H9 (cell line): ENCODE measurements at regions not wholly inside any gene's neighbourhood (a gene's known extent, or its start where the extent isn't known, plus 50 kb on each side); places are given as distances from the start of the nearest gene placed in this dataset.

Source experiments
- DNase-seq: peaks from one replicate; pipeline ENCODE4 v3.0.0-alpha.2; 2017
- H2AFZ ChIP-seq: one replicate; pipeline ENCODE4 v1.6.1; 2013; ENCODE audit warnings: mild to moderate bottlenecking, low read length, control low read depth, moderate library complexity
- H2AK5ac ChIP-seq: 2 replicates; pipeline ENCODE4 v1.6.1; 2013; ENCODE audit warnings: low read length, control low read depth, mixed read lengths; ENCODE audit not compliant: insufficient read length
- H2BK120ac ChIP-seq: one replicate; pipeline ENCODE4 v1.6.1; 2013; ENCODE audit warnings: low read depth, mild to moderate bottlenecking, low read length, control low read depth, inconsistent platforms; ENCODE audit not compliant: poor library complexity, severe bottlenecking
- H2BK12ac ChIP-seq: 2 replicates; pipeline ENCODE4 v1.6.1; 2013; ENCODE audit warnings: low read length, control low read depth, mixed read lengths, low read depth; ENCODE audit not compliant: insufficient read length
- H2BK15ac ChIP-seq: 2 replicates; pipeline ENCODE4 v1.6.1; 2013; ENCODE audit warnings: low read depth, low read length, control low read depth
- H2BK20ac ChIP-seq: one replicate; pipeline ENCODE4 v1.6.1; 2013; ENCODE audit warnings: low read depth, mild to moderate bottlenecking, low read length, control low read depth, inconsistent platforms; ENCODE audit not compliant: poor library complexity, severe bottlenecking
- H2BK5ac ChIP-seq: 2 replicates; pipeline ENCODE4 v1.6.1; 2013; ENCODE audit warnings: low read length, control low read depth, mixed read lengths; ENCODE audit not compliant: insufficient read length
- H3K14ac ChIP-seq: 2 replicates; pipeline ENCODE4 v1.6.1; 2013; ENCODE audit warnings: low read length, control low read depth; ENCODE audit not compliant: insufficient read depth
- H3K18ac ChIP-seq: 2 replicates; pipeline ENCODE4 v1.6.1; 2013; ENCODE audit warnings: low read depth, mild to moderate bottlenecking, mixed read lengths, low read length, control low read depth; ENCODE audit not compliant: insufficient read length
- H3K23ac ChIP-seq: 2 replicates; pipeline ENCODE4 v1.6.1; 2013; ENCODE audit warnings: low read length, control low read depth, mixed read lengths, low read depth; ENCODE audit not compliant: insufficient read length
- H3K23me2 ChIP-seq: 2 replicates; pipeline ENCODE4 v1.6.1; 2013; ENCODE audit warnings: low read depth, mild to moderate bottlenecking, mixed read lengths, low read length, control low read depth; ENCODE audit not compliant: insufficient read length, poor library complexity, severe bottlenecking
- H3K27ac ChIP-seq: 2 replicates; pipeline ENCODE4 v1.5.1; 2013; ENCODE audit warnings: low read length, control low read depth, mixed read lengths, low read depth; ENCODE audit not compliant: insufficient read length
- H3K27me3 ChIP-seq: 2 replicates; pipeline ENCODE4 v1.6.1; 2013; ENCODE audit warnings: low read length, control low read depth, inconsistent platforms; ENCODE audit not compliant: insufficient read depth
- H3K4ac ChIP-seq: 2 replicates; pipeline ENCODE4 v1.6.1; 2013; ENCODE audit warnings: low read depth, mild to moderate bottlenecking, control low read depth, inconsistent platforms, low read length, moderate library complexity
- H3K4me1 ChIP-seq: 2 replicates; pipeline ENCODE4 v1.6.1; 2013; ENCODE audit warnings: low read length, control low read depth, inconsistent platforms; ENCODE audit not compliant: insufficient read depth
- H3K4me2 ChIP-seq: 2 replicates; pipeline ENCODE4 v1.6.1; 2013; ENCODE audit warnings: low read length, control low read depth, mixed read lengths; ENCODE audit not compliant: insufficient read length, insufficient read depth
- H3K56ac ChIP-seq: 2 replicates; pipeline ENCODE4 v1.6.1; 2013; ENCODE audit warnings: low read depth, mild to moderate bottlenecking, mixed read lengths, low read length, control low read depth; ENCODE audit not compliant: insufficient read length
- H3K79me1 ChIP-seq: 2 replicates; pipeline ENCODE4 v1.6.1; 2013; ENCODE audit warnings: low read depth, mild to moderate bottlenecking, moderate library complexity, low read length, control low read depth, inconsistent platforms; ENCODE audit not compliant: insufficient read depth, poor library complexity, severe bottlenecking
- H3K79me2 ChIP-seq: 2 replicates; pipeline ENCODE4 v1.6.1; 2013; ENCODE audit warnings: low read length, control low read depth, inconsistent platforms; ENCODE audit not compliant: insufficient read depth
- H3K9ac ChIP-seq: 2 replicates; pipeline ENCODE4 v1.6.1; 2013; ENCODE audit warnings: low read length, control low read depth, mixed read lengths; ENCODE audit not compliant: insufficient read length; ENCODE audit errors: extremely low read depth
- H3K9me3 ChIP-seq: one replicate; pipeline ENCODE4 v1.6.1; 2013; ENCODE audit warnings: low read depth, low read length, inconsistent platforms; ENCODE audit not compliant: control insufficient read depth
- H3T11ph ChIP-seq: one replicate; pipeline ENCODE4 v1.6.1; 2013; ENCODE audit warnings: mild to moderate bottlenecking, low read length, control low read depth, inconsistent platforms
- H4K20me1 ChIP-seq: one replicate; pipeline ENCODE4 v1.6.1; 2013; ENCODE audit not compliant: control insufficient read depth, insufficient read length, insufficient read depth
- H4K5ac ChIP-seq: 2 replicates; pipeline ENCODE4 v1.6.1; 2013; ENCODE audit warnings: low read depth, mild to moderate bottlenecking, mixed read lengths, low read length, control low read depth; ENCODE audit not compliant: insufficient read length
- H4K8ac ChIP-seq: replicated peaks from 2 replicates; pipeline ENCODE4 v1.6.1; 2013; ENCODE audit warnings: low read length, control low read depth, mixed read lengths, low read depth; ENCODE audit not compliant: insufficient read length
- H4K91ac ChIP-seq: 2 replicates; pipeline ENCODE4 v1.6.1; 2013; ENCODE audit warnings: low read depth, mild to moderate bottlenecking, moderate library complexity, mixed read lengths, low read length, control low read depth; ENCODE audit not compliant: insufficient read length
- H3K27ac Mint-ChIP-seq, 3 experiments: 2 replicates in 2 of 3; 3 replicates in 1 of 3; pipeline ENCODE4 v1.8.0; 2020 to 2021; ENCODE audit warnings: mixed read lengths in 3 of 3, mild to moderate bottlenecking in 1 of 3, moderate library complexity in 1 of 3
- H3K27me3 Mint-ChIP-seq: 2 replicates; pipeline ENCODE4 v1.8.0; 2021; ENCODE audit warnings: low read depth, mild to moderate bottlenecking, moderate library complexity, mixed read lengths
- H3K36me3 Mint-ChIP-seq, 3 experiments: 2 replicates in 2 of 3; 3 replicates in 1 of 3; pipeline ENCODE4 v1.8.0; 2020 to 2021; ENCODE audit warnings: low read depth in 3 of 3, mixed read lengths in 3 of 3; ENCODE audit not compliant: insufficient read depth in 1 of 3
- H3K4me1 Mint-ChIP-seq, 2 experiments: 2 replicates each; pipeline ENCODE4 v1.8.0; 2020; ENCODE audit warnings: mixed read lengths in 2 of 2
- H3K4me3 Mint-ChIP-seq, 2 experiments: 2 replicates in 1 of 2; 3 replicates in 1 of 2; pipeline ENCODE4 v1.8.0; 2020 to 2021; ENCODE audit warnings: mild to moderate bottlenecking in 2 of 2, mixed read lengths in 2 of 2, moderate library complexity in 1 of 2
- H3K9me3 Mint-ChIP-seq, 2 experiments: 2 replicates in 1 of 2; 3 replicates in 1 of 2; pipeline ENCODE4 v1.8.0; 2020; ENCODE audit warnings: mild to moderate bottlenecking in 2 of 2, mixed read lengths in 2 of 2, moderate library complexity in 1 of 2
- CTCF ChIP-seq: fragments of 200-600 bp; sonication (generic); conservative IDR thresholded peaks from 3 replicates; pipeline ENCODE4 v1.8.0; 2021; ENCODE audit warnings: antibody characterized with exemption, mild to moderate bottlenecking
- WGBS: extraction: QIAGEN DNeasy Blood & Tissue Kit; methylation state at CpG from one replicate; pipeline ENCODE4 v1.1.7; 2013; ENCODE audit warnings: missing lambda C conversion rate, low lambda C conversion rate, mixed read lengths; ENCODE audit not compliant: insufficient read length; ENCODE audit errors: extremely low coverage; 5-methylcytosine and 5-hydroxymethylcytosine counted together

- Histone ChIP-seq H3K79me1 (no peaks in the 10 kb centered on the region), H3K27ac (no peak overlapping the region), H3K27me3 (no peaks in the 10 kb centered on the region), H4K8ac (no peak overlapping the region), H4K20me1 (no peaks in the 10 kb centered on the region), H3K23me2 (no peaks in the 10 kb centered on the region), H2BK120ac (no peak overlapping the region), H3K18ac (no peak overlapping the region), H3K14ac (no peak overlapping the region), H3K9ac (no peak overlapping the region), H2BK12ac (no peak overlapping the region), H3K9me3 (no peaks in the 10 kb centered on the region), H3K56ac (no peak overlapping the region), H3K79me2 (no peaks in the 10 kb centered on the region), H2AFZ (no peak overlapping the region), H4K91ac (no peak overlapping the region), H3K23ac (no peak overlapping the region), H3K4me2 (no peak overlapping the region), H2AK5ac (no peak overlapping the region), H4K5ac (no peak overlapping the region), H3K4me1 (no peaks in the 10 kb centered on the region), H3T11ph (no peak overlapping the region), H3K4ac (no peak overlapping the region), H2BK20ac (no peak overlapping the region), H2BK15ac (no peak overlapping the region), H2BK5ac (no peak overlapping the region)
- H3K9me3 Mint-ChIP-seq: 0 out of 5 replicates have a peak, but pooled peaks cover 0 to under 1% of the 10 kb centered on the region in 2 experiments
- no peak overlapping the region for H3K4me3 Mint-ChIP-seq
- WGBS: no CpG with 5 or more reads among the region's 2 CpGs
- H3K36me3 Mint-ChIP-seq: peaks cover 0 to 3% (median under 1%) of the 10 kb centered on the region in 3 experiments; a peak in 2 of 7 replicates
- H3K4me1 Mint-ChIP-seq: peaks cover 13 to 19% of the 10 kb centered on the region in 2 experiments
- no peak overlapping the region for H3K27ac Mint-ChIP-seq
- H3K27me3 Mint-ChIP-seq: no peaks in the 10 kb centered on the region
- no peak for DNase-seq
- no peak for TF ChIP-seq CTCF
Measured at GRCh38 chr3:180250172-180250571, 213.4 kb upstream of the PEX5L start.
